Forelimb muscle (tissue), 1 donor: ENCODE measurements at regions not wholly inside any gene's neighbourhood (a gene's known extent, or its start where the extent isn't known, plus 50 kb on each side); places are given as distances from the start of the nearest gene placed in this dataset.
"Not testable (repeated sequence)": the region's sequence is repeated elsewhere in the genome, so short reads cannot be mapped to it uniquely, and the experiment has no call there.

ENCODE experiments used
- DNase-seq: peaks from one replicate; pipeline ENCODE4 v3.0.0-alpha.2; 2013; ENCODE audit warnings: low read depth

DNA sequence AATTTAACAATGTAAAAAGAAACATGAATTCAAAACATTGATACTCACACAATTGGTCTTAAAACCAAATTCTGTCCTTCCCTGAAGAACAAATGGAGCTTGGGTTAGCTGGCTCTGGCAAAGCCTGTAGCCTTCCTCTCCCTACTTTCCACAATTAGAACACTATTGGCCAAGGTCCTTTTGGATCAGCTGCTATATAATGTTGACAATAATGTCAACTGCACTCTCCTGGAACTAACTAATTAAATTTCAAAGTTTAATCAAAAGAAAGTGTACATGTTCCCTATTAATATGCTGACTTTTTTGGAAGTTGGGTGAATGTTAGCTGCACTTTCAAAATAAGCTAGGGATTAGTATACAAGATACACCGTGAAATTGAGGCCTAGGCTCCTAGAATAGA lies 440.1 kb upstream of the NFE2L3 start:
- DNase-seq = no peak

DNA sequence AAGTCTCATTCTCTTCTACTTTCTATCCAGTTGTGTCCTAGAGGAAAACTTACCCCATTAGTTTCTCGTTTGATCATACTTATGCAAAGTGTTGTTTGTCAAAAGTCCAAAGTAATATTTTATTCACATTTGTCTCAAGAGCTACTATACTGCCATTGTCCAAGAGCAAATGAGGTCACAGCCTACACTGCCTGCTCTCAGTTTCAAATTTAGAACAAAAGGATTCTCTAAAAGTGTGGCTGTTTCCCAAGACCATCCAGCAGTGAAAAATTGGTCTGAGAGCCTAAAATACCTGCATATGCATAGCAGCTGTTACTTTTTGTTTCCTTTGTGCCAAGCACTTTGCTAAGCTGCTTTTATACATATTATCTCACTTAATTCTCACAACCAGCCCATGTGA lies 439.5 kb upstream of the NFE2L3 start:
- DNase-seq = no peak

GRCh38 chr7:25714013-25714412 lies 438.0 kb upstream of the NFE2L3 start:
- DNase-seq = no peak

- DNase-seq = no peak
Measured at GRCh38 chr7:25716421-25716820, 435.6 kb upstream of the NFE2L3 start.

- no peak for DNase-seq
Measured at GRCh38 chr7:25718596-25718995, 433.4 kb upstream of the NFE2L3 start.

- no peak for DNase-seq
Measured at GRCh38 chr7:25719190-25719896, 432.7 kb upstream of the NFE2L3 start.

GRCh38 chr7:25720427-25720826 lies 431.6 kb upstream of the NFE2L3 start:
- DNase-seq = no peak

GRCh38 chr7:25722856-25723255 lies 429.1 kb upstream of the NFE2L3 start:
- DNase-seq = no peak

GRCh38 chr7:25725451-25725850 lies 426.5 kb upstream of the NFE2L3 start:
- no peak for DNase-seq

DNA sequence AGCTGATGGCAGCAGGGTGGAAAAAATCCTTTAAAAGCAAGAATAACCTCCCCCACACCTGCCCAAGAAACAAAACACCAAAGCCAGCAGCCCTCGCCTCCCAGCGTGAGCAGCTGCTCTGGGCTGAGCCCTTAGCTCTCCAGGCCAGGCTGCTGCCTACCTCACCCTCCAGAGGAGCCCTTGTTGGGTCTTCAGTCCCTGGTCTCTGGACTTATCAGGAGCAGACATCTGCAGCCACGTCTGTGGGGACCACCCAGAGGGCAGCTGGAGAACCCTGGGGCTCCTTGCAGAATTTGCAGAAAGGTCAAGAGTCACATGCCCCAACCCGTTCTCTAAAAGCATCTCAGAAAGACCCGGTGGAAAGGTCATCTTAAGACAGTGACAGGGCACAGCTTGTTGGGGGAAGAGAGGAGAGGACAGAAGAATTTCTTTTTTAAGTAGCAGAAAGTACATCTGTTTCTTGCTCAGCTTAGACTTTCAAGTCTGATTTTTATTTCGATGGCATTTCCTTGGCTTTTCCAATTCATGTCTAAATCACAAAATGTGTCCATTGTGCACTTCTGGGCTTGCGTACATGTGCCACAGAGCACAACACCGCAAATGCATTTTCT lies 425.7 kb upstream of the NFE2L3 start:
- no peak for DNase-seq

GRCh38 chr7:25726781-25727311 lies 425.2 kb upstream of the NFE2L3 start:
- no peak for DNase-seq

GRCh38 chr7:25727446-25727845 lies 424.6 kb upstream of the NFE2L3 start:
- DNase-seq = no peak

GRCh38 chr7:25727876-25728275 lies 424.1 kb upstream of the NFE2L3 start:
- DNase-seq = no peak

GRCh38 chr7:25731068-25731845 lies 420.7 kb upstream of the NFE2L3 start:
- DNase-seq = no peak

- DNase-seq = no peak
Measured at GRCh38 chr7:25731846-25732245, 420.2 kb upstream of the NFE2L3 start.

GRCh38 chr7:25732766-25733217 lies 419.2 kb upstream of the NFE2L3 start:
- no peak for DNase-seq

DNA sequence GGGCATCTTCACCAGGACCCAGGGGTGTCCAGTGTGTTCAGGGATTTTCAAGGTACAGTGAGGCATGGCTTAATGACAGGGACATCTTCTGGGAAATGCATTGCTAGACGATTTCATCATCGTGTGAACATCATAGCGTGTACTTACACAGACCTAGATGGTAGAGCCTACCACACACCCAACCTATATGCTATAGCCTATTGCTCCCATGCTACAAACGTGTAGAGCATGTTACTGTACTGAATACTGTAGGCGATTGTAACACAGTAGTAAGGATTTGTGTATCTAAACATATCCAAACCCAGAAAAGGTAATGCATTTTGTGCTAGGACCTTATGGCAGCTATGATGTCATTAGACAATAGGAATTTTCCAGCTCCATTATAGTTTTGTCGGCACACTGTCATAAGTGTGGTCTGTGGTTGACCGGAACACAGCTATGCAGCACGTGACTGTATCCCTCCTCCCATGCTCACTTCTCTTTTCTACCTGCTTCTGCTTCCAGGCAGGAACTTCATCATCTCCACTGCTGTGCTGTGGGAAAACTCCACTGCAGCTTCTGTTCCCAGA lies 416.2 kb upstream of the NFE2L3 start:
- DNase-seq = no peak

GRCh38 chr7:25738528-25738927 lies 413.5 kb upstream of the NFE2L3 start:
- DNase-seq = no peak

GRCh38 chr7:25739143-25739542 lies 412.9 kb upstream of the NFE2L3 start:
- no peak for DNase-seq

DNA sequence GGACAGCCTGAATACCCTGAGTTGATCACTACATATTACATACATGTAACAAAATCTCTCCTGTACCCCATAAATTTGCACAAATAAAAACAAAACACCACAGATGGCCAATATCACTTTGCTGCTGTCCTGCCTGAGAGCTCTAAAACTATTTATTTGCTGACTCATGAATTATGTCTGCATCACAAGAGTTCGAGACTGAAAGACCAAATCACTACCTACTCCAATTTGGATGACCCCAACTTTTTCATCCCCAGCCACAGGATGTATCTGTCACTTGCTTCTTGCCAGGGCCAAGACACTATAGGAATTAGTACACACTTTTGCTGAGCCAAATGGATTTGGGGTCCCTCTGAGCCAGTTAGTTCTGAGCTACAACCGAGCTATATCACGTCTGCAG lies 409.7 kb upstream of the NFE2L3 start:
- DNase-seq = no peak

DNA sequence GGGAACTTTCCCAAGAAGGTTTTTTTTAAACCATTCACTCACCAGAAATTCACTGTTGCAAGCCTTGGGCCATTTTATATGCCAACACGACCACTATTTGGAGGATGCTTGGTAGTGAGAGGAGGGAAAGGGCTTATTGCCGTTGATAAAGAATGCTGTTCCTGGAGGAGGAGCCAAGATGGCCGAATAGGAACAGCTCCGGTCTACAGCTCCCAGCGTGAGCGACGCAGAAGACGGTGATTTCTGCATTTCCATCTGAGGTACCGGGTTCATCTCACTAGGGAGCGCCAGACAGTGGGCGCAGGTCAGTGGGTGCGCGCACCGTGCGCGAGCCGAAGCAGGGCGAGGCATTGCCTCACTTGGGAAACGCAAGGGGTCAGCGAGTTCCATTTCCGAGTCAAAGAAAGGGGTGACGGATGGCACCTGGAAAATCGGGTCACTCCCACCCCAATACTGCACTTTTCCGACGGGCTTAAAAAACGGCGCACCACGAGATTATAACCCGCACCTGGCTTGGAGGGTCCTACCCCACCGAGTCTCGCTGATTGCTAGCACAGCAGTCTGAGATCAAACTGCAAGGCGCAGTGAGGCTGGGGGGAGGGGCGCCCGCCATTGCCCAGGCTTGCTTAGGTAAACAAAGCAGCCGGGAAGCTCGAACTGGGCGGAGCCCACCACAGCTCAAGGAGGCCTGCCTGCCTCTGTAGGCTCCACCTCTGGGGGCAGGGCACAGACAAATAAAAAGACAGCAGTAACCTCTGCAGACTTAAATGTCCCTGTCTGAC lies 408.1 kb upstream of the NFE2L3 start:
- DNase-seq = not testable (repeated sequence)
